ENCODE measurements at regions not wholly inside any gene's neighbourhood (a gene's known extent, or its start where the extent isn't known, plus 50 kb on each side); places are given as distances from the start of the nearest gene placed in this dataset.
A peak's percentile ranks its signal among the peaks of the same experiment; 100 is the strongest.

DNA sequence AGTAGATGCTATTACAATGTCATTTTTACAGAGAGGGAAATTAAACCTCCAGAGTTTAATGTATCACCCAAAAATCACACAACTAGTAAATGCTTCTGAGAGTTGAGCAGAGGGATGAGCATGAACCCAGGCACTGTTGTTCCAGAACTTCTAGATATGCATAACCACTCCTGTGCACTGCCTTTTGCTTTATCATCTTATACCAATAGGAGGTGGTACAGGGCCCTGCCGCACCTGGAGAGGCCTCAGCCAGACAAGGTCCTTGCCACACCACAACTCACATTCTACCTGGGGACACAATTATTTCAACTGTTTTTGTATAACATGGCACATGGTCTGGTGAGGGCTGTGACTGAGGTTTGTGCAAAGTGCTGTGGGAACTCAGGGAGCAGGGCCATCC is 78.5 kb upstream of the NTRK3 start:
- Histone ChIP-seq H3K27me3 (replicated peaks) (no peaks in the 10 kb centered on the region), H3K4me3 (ENCODE audit: low read depth, low read length) (no peak overlapping the region), H3K27ac (no peak overlapping the region), H3K36me3 (replicated peaks) (no peaks in the 10 kb centered on the region)
- no peak for DNase-seq
- TF ChIP-seq, protein P1, sequence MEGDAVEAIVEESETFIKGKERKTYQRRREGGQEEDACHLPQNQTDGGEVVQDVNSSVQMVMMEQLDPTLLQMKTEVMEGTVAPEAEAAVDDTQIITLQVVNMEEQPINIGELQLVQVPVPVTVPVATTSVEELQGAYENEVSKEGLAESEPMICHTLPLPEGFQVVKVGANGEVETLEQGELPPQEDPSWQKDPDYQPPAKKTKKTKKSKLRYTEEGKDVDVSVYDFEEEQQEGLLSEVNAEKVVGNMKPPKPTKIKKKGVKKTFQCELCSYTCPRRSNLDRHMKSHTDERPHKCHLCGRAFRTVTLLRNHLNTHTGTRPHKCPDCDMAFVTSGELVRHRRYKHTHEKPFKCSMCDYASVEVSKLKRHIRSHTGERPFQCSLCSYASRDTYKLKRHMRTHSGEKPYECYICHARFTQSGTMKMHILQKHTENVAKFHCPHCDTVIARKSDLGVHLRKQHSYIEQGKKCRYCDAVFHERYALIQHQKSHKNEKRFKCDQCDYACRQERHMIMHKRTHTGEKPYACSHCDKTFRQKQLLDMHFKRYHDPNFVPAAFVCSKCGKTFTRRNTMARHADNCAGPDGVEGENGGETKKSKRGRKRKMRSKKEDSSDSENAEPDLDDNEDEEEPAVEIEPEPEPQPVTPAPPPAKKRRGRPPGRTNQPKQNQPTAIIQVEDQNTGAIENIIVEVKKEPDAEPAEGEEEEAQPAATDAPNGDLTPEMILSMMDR (IDR thresholded peaks at IDR 0.05; ENCODE audit: low read depth, low read length, missing control alignments) = no peak
- in situ Hi-C loops (cut with HindIII; ENCODE audit: low pct_ligation_motif_present, low sequenced_read_pairs) = no loop called here

DNA sequence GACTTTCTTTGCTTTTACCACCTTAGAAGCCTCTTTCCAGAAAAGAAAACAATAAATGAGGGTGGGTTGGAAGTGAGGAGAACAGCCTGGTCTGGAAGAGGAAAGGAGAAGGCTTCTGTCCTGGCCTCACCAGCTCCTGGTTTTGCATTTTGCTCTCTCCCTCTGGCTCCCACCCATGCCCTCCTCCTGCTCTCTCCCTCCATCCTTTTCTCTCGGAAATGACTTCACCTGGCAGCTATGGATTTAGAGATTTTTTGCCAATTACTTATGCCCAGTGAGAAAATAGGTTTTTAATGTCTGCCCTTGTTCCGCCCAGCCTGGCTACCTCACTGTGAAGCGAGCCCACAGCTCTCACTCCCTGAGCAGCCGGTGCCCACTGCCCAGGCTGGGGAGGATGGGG is 77.9 kb upstream of the NTRK3 start:
- Histone ChIP-seq H3K27me3 (replicated peaks) (no peaks in the 10 kb centered on the region), H3K27ac (no peak overlapping the region), H3K36me3 (replicated peaks) (no peaks in the 10 kb centered on the region), H3K4me3 (ENCODE audit: low read depth, low read length) (no peak overlapping the region)
- in situ Hi-C loops (cut with HindIII; ENCODE audit: low pct_ligation_motif_present, low sequenced_read_pairs) = no loop called here
- DNase-seq = no peak
- TF ChIP-seq, protein P1 (IDR thresholded peaks at IDR 0.05; ENCODE audit: low read depth, low read length, missing control alignments) = no peak

DNA sequence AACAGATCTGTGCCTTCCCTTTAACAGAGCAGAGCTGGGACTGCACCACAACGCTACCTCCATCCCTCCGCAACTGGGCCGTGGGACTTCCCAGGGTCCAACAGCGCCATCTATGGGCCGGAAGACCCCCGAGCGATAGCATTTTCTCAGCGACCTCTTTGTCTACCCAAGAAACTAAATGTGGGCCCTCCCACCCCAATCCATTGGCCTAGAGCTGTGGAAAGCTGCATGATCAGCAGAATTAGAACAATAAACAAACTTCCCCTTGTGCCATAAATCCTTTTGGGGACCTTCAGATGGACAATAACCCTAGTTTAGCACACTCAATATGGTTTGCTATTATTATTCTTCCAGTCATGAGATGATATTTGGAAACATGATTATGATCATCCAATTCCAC is 74.8 kb upstream of the NTRK3 start:
- Histone ChIP-seq H3K27ac (no peak overlapping the region), H3K36me3 (replicated peaks) (no peaks in the 10 kb centered on the region), H3K4me3 (ENCODE audit: low read depth, low read length) (no peak overlapping the region), H3K27me3 (replicated peaks) (no peaks in the 10 kb centered on the region)
- DNase-seq = peak; percentile 7
- in situ Hi-C loops (cut with HindIII; ENCODE audit: low pct_ligation_motif_present, low sequenced_read_pairs) = no loop called here
- TF ChIP-seq, protein P1 (IDR thresholded peaks at IDR 0.05; ENCODE audit: low read depth, low read length, missing control alignments) = peak; percentile 56

DNA sequence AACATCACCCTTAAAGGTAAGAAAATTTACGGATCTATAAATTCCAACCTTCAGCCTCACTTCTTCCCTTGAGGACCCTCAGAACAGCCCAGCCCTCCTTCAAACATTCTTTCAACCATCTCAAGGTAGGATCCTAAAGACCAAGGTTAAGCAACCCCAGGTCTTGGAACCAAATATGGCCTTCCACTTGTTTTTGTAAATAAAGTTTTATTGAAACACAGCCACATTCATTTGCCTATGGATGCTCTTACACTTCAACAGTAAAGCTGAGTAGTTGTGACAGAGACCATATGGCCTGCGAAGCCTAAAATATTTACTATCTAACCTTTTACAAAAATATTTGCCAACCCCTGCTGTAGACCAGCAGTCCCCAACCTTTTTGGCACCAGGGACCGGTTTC is 70.4 kb upstream of the NTRK3 start:
- Histone ChIP-seq H3K4me3 (ENCODE audit: low read depth, low read length) (no peak overlapping the region), H3K36me3 (replicated peaks) (no peaks in the 10 kb centered on the region), H3K27ac (no peak overlapping the region), H3K27me3 (replicated peaks) (no peaks in the 10 kb centered on the region)
- DNase-seq = no peak
- in situ Hi-C loops (cut with HindIII; ENCODE audit: low pct_ligation_motif_present, low sequenced_read_pairs) = no loop called here
- TF ChIP-seq, protein P1 (IDR thresholded peaks at IDR 0.05; ENCODE audit: low read depth, low read length, missing control alignments) = no peak

DNA sequence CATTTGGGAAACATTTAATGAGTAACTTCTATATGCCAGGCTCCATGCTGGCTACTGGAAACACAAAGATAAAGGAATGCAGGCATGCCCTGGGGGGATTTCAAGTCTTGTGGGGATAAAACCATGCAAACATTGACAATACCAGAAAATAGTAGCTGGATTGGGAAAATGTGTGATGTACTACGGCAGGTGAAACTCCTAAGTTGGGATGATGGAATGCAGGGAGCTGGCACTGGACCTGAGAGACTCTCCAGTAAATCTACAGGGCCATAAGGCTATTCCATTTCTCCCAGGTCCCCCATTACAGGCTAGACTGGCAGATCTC is 68.2 kb upstream of the NTRK3 start:
- no peaks in the 10 kb centered on the region for H3K27me3 ChIP-seq (replicated peaks)
- no peaks in the 10 kb centered on the region for H3K36me3 ChIP-seq (replicated peaks)
- H3K27ac ChIP-seq = no peak overlapping the region
- DNase-seq = no peak
- TF ChIP-seq, protein P1 (IDR thresholded peaks at IDR 0.05; ENCODE audit: low read depth, low read length, missing control alignments) = no peak
- no peak overlapping the region for H3K4me3 ChIP-seq (ENCODE audit: low read depth, low read length)
- in situ Hi-C loops (cut with HindIII; ENCODE audit: low pct_ligation_motif_present, low sequenced_read_pairs) = no loop called here

DNA sequence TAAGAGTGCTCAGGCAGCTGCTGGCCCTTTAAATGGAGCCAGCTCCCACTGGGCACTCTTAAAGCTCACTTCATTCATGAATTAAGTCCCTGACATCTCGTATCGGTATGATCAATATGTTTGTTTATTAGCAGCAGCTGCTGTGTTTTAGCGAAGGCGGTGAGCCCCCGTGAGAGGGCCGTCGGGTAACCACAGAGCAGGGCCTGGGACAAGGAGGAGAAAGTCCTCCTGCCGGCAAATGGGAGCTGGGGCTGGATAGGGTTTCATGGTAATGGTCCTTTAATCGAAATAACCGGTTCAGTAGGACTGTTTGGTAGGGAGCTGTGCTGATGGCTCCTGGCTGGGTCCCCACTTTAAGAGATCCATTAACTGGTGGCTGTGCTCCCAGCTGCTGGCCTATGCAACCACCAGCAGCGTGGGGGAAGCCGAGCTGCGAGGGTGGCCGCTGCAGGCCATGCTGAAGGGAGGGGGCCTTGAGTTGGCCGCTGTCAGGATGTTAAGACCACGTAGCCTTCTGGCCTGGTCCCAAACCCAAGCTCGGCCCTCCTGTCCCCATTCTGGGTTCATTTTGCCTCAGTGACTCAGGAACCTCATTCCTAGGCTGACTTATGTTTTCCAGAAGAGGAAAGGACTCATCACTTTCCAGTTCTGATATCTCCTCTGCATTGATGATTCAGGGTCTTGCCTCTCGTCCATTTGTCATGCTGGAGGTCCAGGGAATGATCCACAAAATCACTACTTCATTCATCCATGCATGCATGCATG is 67.6 kb upstream of the NTRK3 start:
- TF ChIP-seq, protein P1 (IDR thresholded peaks at IDR 0.05; ENCODE audit: low read depth, low read length, missing control alignments) = no peak
- no peak for DNase-seq
- no peaks in the 10 kb centered on the region for H3K27me3 ChIP-seq (replicated peaks)
- no peak overlapping the region for H3K27ac ChIP-seq
- H3K4me3 ChIP-seq (ENCODE audit: low read depth, low read length) = no peak overlapping the region
- H3K36me3 ChIP-seq (replicated peaks) = no peaks in the 10 kb centered on the region
- in situ Hi-C loops (cut with HindIII; ENCODE audit: low pct_ligation_motif_present, low sequenced_read_pairs) = no loop called here
